ENCODE measurements at regions not wholly inside any gene's neighbourhood (a gene's known extent, or its start where the extent isn't known, plus 50 kb on each side); places are given as distances from the start of the nearest gene placed in this dataset.
"Not testable (repeated sequence)": the region's sequence is repeated elsewhere in the genome, so short reads cannot be mapped to it uniquely, and the experiment has no call there.

DNA sequence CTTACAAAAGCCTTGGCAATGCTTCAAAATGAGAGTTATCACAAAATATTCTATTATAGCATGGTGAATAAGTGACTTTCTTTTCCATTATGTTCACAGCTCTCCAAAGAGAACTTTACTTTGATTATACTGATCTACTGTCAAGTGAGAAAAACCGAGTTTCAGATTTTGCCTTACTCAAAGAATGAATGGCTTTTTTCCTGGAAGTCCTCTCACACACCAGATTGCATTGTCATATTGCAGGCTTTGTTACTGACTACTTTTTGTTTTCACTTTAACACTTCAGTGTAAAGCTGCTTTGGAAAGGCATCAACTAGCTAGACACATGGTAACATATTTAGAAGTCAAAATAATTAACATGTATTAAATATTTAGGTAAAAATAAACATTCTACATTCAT lies 765.2 kb upstream of the NUDT12 start:
- TF ChIP-seq, protein P1, sequence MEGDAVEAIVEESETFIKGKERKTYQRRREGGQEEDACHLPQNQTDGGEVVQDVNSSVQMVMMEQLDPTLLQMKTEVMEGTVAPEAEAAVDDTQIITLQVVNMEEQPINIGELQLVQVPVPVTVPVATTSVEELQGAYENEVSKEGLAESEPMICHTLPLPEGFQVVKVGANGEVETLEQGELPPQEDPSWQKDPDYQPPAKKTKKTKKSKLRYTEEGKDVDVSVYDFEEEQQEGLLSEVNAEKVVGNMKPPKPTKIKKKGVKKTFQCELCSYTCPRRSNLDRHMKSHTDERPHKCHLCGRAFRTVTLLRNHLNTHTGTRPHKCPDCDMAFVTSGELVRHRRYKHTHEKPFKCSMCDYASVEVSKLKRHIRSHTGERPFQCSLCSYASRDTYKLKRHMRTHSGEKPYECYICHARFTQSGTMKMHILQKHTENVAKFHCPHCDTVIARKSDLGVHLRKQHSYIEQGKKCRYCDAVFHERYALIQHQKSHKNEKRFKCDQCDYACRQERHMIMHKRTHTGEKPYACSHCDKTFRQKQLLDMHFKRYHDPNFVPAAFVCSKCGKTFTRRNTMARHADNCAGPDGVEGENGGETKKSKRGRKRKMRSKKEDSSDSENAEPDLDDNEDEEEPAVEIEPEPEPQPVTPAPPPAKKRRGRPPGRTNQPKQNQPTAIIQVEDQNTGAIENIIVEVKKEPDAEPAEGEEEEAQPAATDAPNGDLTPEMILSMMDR (IDR thresholded peaks at IDR 0.05; ENCODE audit: insufficient read depth, low read length, severe bottlenecking), result no peak
- FAIRE-seq, result no peak
- Histone ChIP-seq H3K27me3 (ENCODE audit: control insufficient read depth, insufficient read depth, low read length) (no peaks in the 10 kb centered on the region), H3K36me3 (ENCODE audit: control insufficient read depth, insufficient read depth, low read length) (no peaks in the 10 kb centered on the region), H3K4me3 (ENCODE audit: low read depth, low read length) (no peak overlapping the region)
- no peak for DNase-seq (ENCODE audit: low read depth)

DNA sequence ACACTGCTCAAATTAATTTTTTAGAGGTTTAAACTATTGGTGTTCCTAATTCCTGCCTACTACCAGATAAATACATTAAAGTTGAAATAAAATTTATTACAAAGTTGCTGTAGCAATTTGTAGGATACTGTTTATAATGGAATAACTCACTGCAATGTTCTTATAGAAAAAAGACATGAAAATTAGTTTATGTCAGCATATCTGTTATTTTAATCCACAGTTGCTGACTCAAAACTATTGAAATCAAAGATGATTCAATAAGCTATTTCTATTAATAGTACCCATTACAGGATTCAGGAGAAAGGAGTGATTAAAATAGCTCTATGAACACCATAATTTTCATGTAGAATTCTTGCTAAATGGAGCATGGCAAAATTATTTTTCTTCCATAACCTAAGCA lies 764.4 kb upstream of the NUDT12 start:
- H3K36me3 ChIP-seq (ENCODE audit: control insufficient read depth, insufficient read depth, low read length), result no peaks in the 10 kb centered on the region
- no peaks in the 10 kb centered on the region for H3K27me3 ChIP-seq (ENCODE audit: control insufficient read depth, insufficient read depth, low read length)
- TF ChIP-seq, protein P1 (IDR thresholded peaks at IDR 0.05; ENCODE audit: insufficient read depth, low read length, severe bottlenecking), result no peak
- DNase-seq (ENCODE audit: low read depth) (no peak), FAIRE-seq (no peak)
- no peak overlapping the region for H3K4me3 ChIP-seq (ENCODE audit: low read depth, low read length)

DNA sequence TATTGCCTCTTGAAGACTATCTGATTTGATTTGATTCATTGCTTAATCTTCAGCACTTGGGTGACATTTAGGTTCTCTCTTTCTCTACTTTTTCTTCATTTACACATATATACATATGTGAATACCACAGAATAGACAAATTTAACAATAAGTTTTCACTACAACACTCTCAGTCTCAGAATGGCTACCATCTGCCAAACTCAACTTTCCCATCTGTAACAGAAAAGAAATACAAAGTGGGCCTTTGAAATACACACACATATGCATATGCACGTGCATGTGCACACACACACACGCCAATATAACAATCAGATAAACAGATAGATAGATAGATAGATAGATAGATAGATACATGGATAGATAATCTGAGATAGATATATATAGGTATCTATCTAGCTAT lies 762.8 kb upstream of the NUDT12 start:
- H3K4me3 ChIP-seq (ENCODE audit: low read depth, low read length), result no peak overlapping the region
- H3K36me3 ChIP-seq (ENCODE audit: control insufficient read depth, insufficient read depth, low read length), result no peaks in the 10 kb centered on the region
- no peaks in the 10 kb centered on the region for H3K27me3 ChIP-seq (ENCODE audit: control insufficient read depth, insufficient read depth, low read length)
- TF ChIP-seq, protein P1 (IDR thresholded peaks at IDR 0.05; ENCODE audit: insufficient read depth, low read length, severe bottlenecking), result no peak
- DNase-seq (ENCODE audit: low read depth) (no peak), FAIRE-seq (no peak)

DNA sequence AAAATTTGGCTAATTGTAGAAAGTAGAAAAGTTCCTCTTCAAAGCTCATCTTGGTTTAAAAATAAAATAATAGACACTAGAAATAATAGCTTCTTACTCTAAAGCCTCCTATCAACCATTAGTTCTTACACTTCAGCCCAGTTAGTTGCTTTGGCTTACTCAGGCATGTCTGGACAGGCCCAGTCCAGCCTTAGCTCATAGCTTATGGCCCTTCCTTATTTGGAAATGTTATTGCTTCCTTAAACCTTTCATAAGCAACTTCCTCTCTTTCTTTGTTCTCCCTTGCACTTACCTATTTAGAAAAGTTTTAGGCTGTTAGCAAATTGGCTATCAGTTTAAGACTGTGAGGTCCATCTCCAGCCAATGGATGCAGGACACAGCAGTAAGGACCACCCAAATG lies 754.1 kb upstream of the NUDT12 start:
- DNase-seq (ENCODE audit: low read depth), result peak; percentile 62
- FAIRE-seq; H3K4me3 ChIP-seq (ENCODE audit: low read depth, low read length); H3K36me3 ChIP-seq (ENCODE audit: control insufficient read depth, insufficient read depth, low read length); H3K27me3 ChIP-seq (ENCODE audit: control insufficient read depth, insufficient read depth, low read length): not testable (repeated sequence)

DNA sequence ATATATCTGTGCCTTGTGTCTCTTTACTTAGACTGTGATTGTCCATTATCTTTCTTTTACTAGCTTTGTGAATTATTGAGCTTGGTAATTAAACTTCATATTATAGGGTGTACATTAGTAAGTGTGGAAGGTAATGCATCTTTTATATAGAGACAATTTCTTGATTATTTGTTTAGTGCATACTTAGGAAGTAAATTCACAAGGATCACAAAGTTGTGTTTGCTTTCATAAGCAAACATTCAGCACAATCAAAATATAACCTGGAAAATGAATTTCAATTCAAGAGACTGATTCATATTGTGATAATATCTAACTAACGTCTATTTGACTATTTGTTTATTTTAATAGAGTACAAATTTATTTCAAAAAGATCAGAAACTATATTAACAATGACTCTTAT lies 749.9 kb upstream of the NUDT12 start:
- no peaks in the 10 kb centered on the region for H3K36me3 ChIP-seq (ENCODE audit: control insufficient read depth, insufficient read depth, low read length)
- TF ChIP-seq, protein P1 (IDR thresholded peaks at IDR 0.05; ENCODE audit: insufficient read depth, low read length, severe bottlenecking), result no peak
- FAIRE-seq, result no peak
- no peak overlapping the region for H3K4me3 ChIP-seq (ENCODE audit: low read depth, low read length)
- H3K27me3 ChIP-seq (ENCODE audit: control insufficient read depth, insufficient read depth, low read length), result no peaks in the 10 kb centered on the region
- DNase-seq (ENCODE audit: low read depth), result no peak

DNA sequence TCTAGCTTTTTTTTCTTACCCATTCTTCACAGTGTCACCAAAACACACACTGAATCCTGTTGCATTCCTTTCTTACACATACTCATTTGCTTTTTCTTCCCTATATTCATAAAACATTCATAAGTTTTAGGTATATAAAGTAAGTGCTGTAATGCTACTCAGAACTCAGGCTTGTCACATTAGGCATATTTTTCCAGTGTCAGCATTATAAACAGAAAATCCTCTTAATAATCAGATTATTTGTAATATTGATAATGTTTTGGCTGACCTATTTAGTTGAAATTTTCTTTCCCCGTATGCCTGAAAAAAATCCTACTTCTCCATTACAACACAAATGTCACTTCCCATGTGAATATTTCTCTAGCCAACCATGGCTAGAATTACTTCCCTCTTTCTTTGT lies 743.0 kb upstream of the NUDT12 start:
- no peak for FAIRE-seq
- Histone ChIP-seq H3K4me3 (ENCODE audit: low read depth, low read length) (no peak overlapping the region), H3K27me3 (ENCODE audit: control insufficient read depth, insufficient read depth, low read length) (no peaks in the 10 kb centered on the region), H3K36me3 (ENCODE audit: control insufficient read depth, insufficient read depth, low read length) (no peaks in the 10 kb centered on the region)
- TF ChIP-seq, protein P1 (IDR thresholded peaks at IDR 0.05; ENCODE audit: insufficient read depth, low read length, severe bottlenecking), result no peak
- no peak for DNase-seq (ENCODE audit: low read depth)
